Esophagus squamous epithelium (tissue), 5 donors: ENCODE measurements at regions not wholly inside any gene's neighbourhood (a gene's known extent, or its start where the extent isn't known, plus 50 kb on each side); places are given as distances from the start of the nearest gene placed in this dataset.

Source experiments
- DNase-seq: peaks from one replicate; lab custom pipeline; 2025; lab: John Stamatoyannopoulos, UW
- H3K27ac ChIP-seq, 4 donors: fragments of 200-600 bp; sonication (generic); one replicate each; pipeline ENCODE4 v1.5.1; 2016 to 2019; ENCODE audit warnings: mild to moderate bottlenecking in 1 of 4
- H3K27me3 ChIP-seq, 4 donors: fragments of 200-600 bp; sonication (generic); 1 replicate in 3 of 4; 2 replicates in 1 of 4; pipeline versions ENCODE4 v1.5.1 to v1.6.0; 2017 to 2021; ENCODE audit warnings: antibody characterized with exemption in 1 of 4
- H3K36me3 ChIP-seq, 3 donors: fragments of 200-600 bp; sonication (generic); one replicate each; pipeline ENCODE4 v1.5.1; 2016 to 2019
- H3K4me1 ChIP-seq, 3 donors: fragments of 200-600 bp; sonication (generic); one replicate each; pipeline ENCODE4 v1.5.1; 2017 to 2019
- H3K4me3 ChIP-seq, 4 donors: fragments of 200-600 bp; sonication (generic); 1 replicate in 3 of 4; 2 replicates in 1 of 4; pipeline ENCODE4 v1.5.1; 2016 to 2019; ENCODE audit warnings: mild to moderate bottlenecking in 2 of 4, moderate library complexity in 1 of 4
- H3K9me3 ChIP-seq, 3 donors: fragments of 200-600 bp; sonication (generic); one replicate each; pipeline ENCODE4 v1.5.1; 2016 to 2019
- CTCF ChIP-seq, 6 experiments: fragments of 450-650 bp in 4 of 6; fragments of 200-600 bp in 2 of 6; sonication (generic) in 2 of 6; IDR thresholded peaks; one replicate each; pipeline ENCODE4 v1.5.1; 2016 to 2019; ENCODE audit warnings: antibody characterized with exemption in 6 of 6, mild to moderate bottlenecking in 4 of 6, moderate library complexity in 4 of 6
- POLR2A ChIP-seq, 4 donors: fragments of 450-650 bp; IDR thresholded peaks; one replicate each; pipeline ENCODE4 v1.6.1; 2017; ENCODE audit warnings: antibody characterized with exemption in 4 of 4, mild to moderate bottlenecking in 4 of 4, moderate library complexity in 3 of 4
- WGBS, 2 donors: methylation state at CpG; one replicate each; pipeline ENCODE4 v1.1.5; 2018; 5-methylcytosine and 5-hydroxymethylcytosine counted together
- intact Hi-C: fragments of 100-400 bp; cut with DNase I; formaldehyde crosslinking; loops from one replicate; pipeline ENCODE4 v1.15.0; 2022
- donor health status: DM: yes; HTN: yes; CAD: no.

DNA sequence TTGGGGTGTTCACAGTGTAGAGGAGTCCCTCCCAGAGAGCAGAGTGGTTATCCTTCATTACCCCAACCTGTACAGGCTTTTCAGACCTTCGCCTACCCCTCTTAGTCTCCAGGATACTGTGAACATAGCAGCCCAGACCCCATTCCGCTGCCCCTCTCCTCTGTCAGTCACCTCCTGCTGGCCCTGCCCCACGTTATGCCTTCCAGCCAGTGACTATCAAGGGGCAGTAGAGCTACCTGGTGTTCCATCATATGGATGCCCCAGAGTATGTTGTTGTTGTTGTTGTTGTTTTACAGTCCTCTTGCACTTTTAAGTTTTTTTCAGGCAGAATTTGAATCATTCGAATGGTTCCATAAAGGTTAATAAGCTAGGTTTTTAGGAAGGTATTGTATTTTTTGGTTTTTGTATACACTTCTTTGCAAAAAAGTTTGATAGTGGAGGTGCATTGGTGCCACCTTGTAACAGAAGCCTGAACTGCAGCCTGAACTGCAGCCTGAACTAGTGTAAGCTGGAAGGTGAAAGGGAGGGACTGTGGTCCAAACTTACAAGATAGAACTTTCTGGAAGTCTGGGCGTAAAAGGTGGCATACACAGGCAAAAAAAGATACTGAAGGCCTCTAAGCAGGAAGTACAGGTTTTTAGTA is 101.4 kb upstream of the RAB40AL start:
- no peaks in the 10 kb centered on the region for H3K36me3 ChIP-seq
- DNase-seq: no peak
- intact Hi-C loops: no loop called here

DNA sequence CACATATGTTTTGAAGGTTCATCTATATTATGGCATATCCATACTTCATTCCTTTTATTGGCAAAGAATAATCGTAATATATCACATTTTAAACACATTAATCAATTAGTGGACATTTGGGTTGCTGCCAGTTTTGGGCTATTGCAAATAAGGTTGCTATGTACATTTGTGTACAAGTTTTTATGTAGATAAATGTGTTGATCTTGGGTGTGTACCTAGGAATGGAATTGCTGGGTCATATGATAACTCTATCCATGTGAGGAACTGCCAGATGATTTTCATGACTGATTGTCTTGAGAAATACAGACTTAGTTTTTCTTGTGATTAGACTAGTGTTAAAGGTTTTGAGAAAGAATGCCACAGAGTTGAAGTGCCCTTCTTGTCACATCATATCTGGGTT is 99.2 kb upstream of the RAB40AL start:
- intact Hi-C loops: no loop called here
- TF ChIP-seq CTCF (IDR thresholded peaks at IDR 0.05): no peak
- no peak for TF ChIP-seq POLR2A (IDR thresholded peaks at IDR 0.05)
- no peak for DNase-seq
- Histone ChIP-seq H3K4me3 (no peak overlapping the region), H3K27me3 (no peaks in the 10 kb centered on the region), H3K36me3 (no peaks in the 10 kb centered on the region), H3K9me3 (no peaks in the 10 kb centered on the region), H3K4me1 (no peaks in the 10 kb centered on the region), H3K27ac (no peak overlapping the region)
- 56 to 73% methylated on average over 1 of the region's 1 CpG for WGBS, 2 donors

More for the DNA sequence above, 101.4 kb upstream of the RAB40AL start:
- no peaks in the 10 kb centered on the region for H3K4me1 ChIP-seq
- no peak overlapping the region for H3K27ac ChIP-seq
- TF ChIP-seq POLR2A (IDR thresholded peaks at IDR 0.05) (no peak), CTCF (IDR thresholded peaks at IDR 0.05) (peak in 3 of 6 experiments; percentile 31 to 42 (median 40))
- H3K4me3 ChIP-seq: no peak overlapping the region
- WGBS, 2 donors: 49 to 76% methylated on average over 5 of the region's 5 CpGs
- no peaks in the 10 kb centered on the region for H3K9me3 ChIP-seq
- no peaks in the 10 kb centered on the region for H3K27me3 ChIP-seq

GRCh38 chrX:102840871-102841705 is 96.0 kb upstream of the RAB40AL start:
- Histone ChIP-seq H3K27ac (no peak overlapping the region), H3K27me3 (no peaks in the 10 kb centered on the region), H3K4me1 (no peaks in the 10 kb centered on the region), H3K9me3 (no peaks in the 10 kb centered on the region), H3K4me3 (no peak overlapping the region), H3K36me3 (no peaks in the 10 kb centered on the region)
- intact Hi-C loops: no loop called here
- TF ChIP-seq POLR2A (IDR thresholded peaks at IDR 0.05) (no peak), CTCF (IDR thresholded peaks at IDR 0.05) (no peak)
- WGBS, 2 donors: 64 to 75% methylated on average over 5 to 6 of the region's 6 CpGs
- no peak for DNase-seq

DNA sequence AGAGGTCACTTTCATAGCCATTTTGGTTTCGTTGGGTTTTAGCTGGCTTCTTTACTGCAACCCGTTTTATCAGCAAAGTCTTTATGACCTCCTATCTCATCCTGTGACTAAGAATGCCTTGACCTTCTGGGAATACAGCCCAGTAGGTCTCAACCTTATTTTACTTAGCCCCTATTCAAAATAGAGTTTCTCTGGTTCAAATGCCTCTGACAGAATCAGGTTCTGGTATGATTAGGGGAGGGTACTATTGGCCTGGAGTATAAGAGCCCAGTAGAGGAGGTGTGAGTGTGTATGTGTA is 95.4 kb upstream of the RAB40AL start:
- Histone ChIP-seq H3K27me3 (no peaks in the 10 kb centered on the region), H3K36me3 (no peaks in the 10 kb centered on the region), H3K27ac (no peak overlapping the region), H3K4me3 (no peak overlapping the region), H3K9me3 (no peaks in the 10 kb centered on the region), H3K4me1 (no peaks in the 10 kb centered on the region)
- intact Hi-C loops: no loop called here
- DNase-seq: no peak
- 50 to 73% methylated on average over 2 of the region's 2 CpGs for WGBS, 2 donors
- TF ChIP-seq CTCF (IDR thresholded peaks at IDR 0.05) (no peak), POLR2A (IDR thresholded peaks at IDR 0.05) (no peak)

DNA sequence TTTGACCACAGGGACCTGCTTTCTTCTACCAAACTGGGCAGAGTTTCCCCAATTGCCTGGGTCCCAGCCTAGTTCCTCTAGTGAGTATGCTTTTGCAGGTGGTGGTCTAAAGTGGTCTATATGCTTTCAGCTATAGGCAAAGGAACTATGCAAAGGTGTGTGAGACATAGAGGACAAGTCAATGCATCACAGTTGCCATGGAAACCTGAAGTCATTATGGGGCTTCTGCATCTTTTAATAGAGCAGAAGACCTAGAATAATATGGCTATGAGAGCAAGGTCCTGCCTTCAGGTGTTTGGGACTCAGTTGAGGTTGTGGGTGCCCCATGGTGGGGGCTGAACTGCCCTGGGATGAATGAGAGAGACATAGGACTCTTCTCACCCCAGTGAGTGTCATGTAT is 92.1 kb upstream of the RAB40AL start:
- intact Hi-C loops: no loop called here

More for the DNA sequence above, 92.1 kb upstream of the RAB40AL start:
- H3K27me3 ChIP-seq: no peaks in the 10 kb centered on the region
- H3K9me3 ChIP-seq: no peaks in the 10 kb centered on the region
- H3K27ac ChIP-seq: no peak overlapping the region
- no peak overlapping the region for H3K4me3 ChIP-seq
- H3K36me3 ChIP-seq: no peaks in the 10 kb centered on the region
- no peaks in the 10 kb centered on the region for H3K4me1 ChIP-seq
- DNase-seq: no peak
- TF ChIP-seq POLR2A (IDR thresholded peaks at IDR 0.05): no peak
- no peak for TF ChIP-seq CTCF (IDR thresholded peaks at IDR 0.05)
